ENCODE measurements at regions not wholly inside any gene's neighbourhood (a gene's known extent, or its start where the extent isn't known, plus 50 kb on each side); places are given as distances from the start of the nearest gene placed in this dataset.

- intact Hi-C loops (cut with DNase I; ENCODE audit: low total_unique reads) = no loop called here
Measured at GRCh38 chr7:117995850-117996650, 122.8 kb upstream of the CTTNBP2 start.

DNA sequence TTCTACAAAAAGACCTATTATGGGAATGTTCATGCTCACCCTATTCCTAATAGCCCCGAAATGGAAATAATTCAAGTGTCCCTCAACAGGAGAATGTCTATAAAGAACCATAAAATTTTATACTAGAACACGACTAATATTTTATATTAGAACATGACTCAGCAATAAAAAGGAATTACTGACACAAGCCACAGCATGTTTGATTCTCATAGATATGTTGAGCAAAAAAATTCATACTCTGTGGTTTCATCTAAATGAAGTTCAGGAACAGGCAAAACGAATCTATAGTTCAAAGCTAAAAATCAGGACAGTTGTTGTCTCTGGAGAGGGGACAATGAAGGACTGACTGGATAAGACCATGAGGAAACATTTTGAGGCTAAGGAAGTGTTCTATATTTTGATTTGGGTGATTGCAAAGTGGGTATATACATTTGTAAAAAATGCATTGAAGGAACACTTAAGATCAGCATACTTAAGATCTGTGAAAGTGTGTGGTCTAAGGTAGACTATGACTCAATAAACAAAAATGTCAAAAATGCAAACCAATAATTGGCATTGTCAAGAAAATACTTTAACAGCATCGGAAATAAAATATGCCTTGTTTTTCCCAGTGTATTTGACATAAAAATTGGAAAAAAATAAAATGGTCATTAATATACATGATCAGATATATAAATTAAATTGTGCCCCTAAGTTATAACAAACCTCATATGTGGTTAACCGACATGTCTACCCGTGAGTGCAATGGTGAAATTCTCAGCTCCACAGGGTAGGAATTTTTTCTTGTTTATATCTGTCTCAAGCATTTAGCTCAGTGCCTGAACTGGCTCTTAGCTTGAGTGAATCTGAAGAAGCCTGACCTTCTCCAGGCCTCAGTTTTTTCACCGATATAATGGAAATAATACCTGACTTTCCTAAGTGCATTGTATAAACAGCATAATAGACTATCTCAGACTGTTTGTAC, 124.9 kb upstream of the CTTNBP2 start:
- Histone ChIP-seq H3K4me1 (peaks cover 0 to 5% of the 10 kb centered on the region in 2 donors), H3K4me3 (no peak overlapping the region), H3K27me3 (no peaks in the 10 kb centered on the region), H3K36me3 (no peaks in the 10 kb centered on the region), H3K27ac (no peak overlapping the region), H3K9me3 (no peaks in the 10 kb centered on the region)
- intact Hi-C loops (cut with DNase I; ENCODE audit: low total_unique reads) = no loop called here
- no peak for TF ChIP-seq POLR2A (IDR thresholded peaks at IDR 0.05)
- TF ChIP-seq, protein P1, sequence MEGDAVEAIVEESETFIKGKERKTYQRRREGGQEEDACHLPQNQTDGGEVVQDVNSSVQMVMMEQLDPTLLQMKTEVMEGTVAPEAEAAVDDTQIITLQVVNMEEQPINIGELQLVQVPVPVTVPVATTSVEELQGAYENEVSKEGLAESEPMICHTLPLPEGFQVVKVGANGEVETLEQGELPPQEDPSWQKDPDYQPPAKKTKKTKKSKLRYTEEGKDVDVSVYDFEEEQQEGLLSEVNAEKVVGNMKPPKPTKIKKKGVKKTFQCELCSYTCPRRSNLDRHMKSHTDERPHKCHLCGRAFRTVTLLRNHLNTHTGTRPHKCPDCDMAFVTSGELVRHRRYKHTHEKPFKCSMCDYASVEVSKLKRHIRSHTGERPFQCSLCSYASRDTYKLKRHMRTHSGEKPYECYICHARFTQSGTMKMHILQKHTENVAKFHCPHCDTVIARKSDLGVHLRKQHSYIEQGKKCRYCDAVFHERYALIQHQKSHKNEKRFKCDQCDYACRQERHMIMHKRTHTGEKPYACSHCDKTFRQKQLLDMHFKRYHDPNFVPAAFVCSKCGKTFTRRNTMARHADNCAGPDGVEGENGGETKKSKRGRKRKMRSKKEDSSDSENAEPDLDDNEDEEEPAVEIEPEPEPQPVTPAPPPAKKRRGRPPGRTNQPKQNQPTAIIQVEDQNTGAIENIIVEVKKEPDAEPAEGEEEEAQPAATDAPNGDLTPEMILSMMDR (IDR thresholded peaks at IDR 0.05) = no peak
- no peak for DNase-seq

More at GRCh38 chr7:117995850-117996650, 122.8 kb upstream of the CTTNBP2 start:
- Histone ChIP-seq H3K27me3 (no peaks in the 10 kb centered on the region), H3K4me1 (peaks cover 0 to 5% of the 10 kb centered on the region in 2 donors), H3K4me3 (no peak overlapping the region), H3K9me3 (no peaks in the 10 kb centered on the region), H3K36me3 (no peaks in the 10 kb centered on the region), H3K27ac (no peak overlapping the region)
- DNase-seq = no peak
- no peak for TF ChIP-seq POLR2A (IDR thresholded peaks at IDR 0.05)
- TF ChIP-seq, protein P1 (IDR thresholded peaks at IDR 0.05) = no peak

GRCh38 chr7:118000480-118001202, 127.4 kb upstream of the CTTNBP2 start:
- intact Hi-C loops (cut with DNase I; ENCODE audit: low total_unique reads) = no loop called here
- Histone ChIP-seq H3K27ac (no peak overlapping the region), H3K4me1 (peaks cover 0 to 5% of the 10 kb centered on the region in 2 donors), H3K4me3 (no peak overlapping the region), H3K36me3 (no peaks in the 10 kb centered on the region), H3K27me3 (no peaks in the 10 kb centered on the region), H3K9me3 (no peaks in the 10 kb centered on the region)
- DNase-seq = no peak
- TF ChIP-seq POLR2A (IDR thresholded peaks at IDR 0.05) = no peak
- TF ChIP-seq, protein P1 (IDR thresholded peaks at IDR 0.05) = no peak

GRCh38 chr7:118003476-118003875, 130.2 kb upstream of the CTTNBP2 start:
- TF ChIP-seq, protein P1 (IDR thresholded peaks at IDR 0.05) = no peak
- TF ChIP-seq POLR2A (IDR thresholded peaks at IDR 0.05) = no peak
- Histone ChIP-seq H3K36me3 (no peaks in the 10 kb centered on the region), H3K27me3 (no peaks in the 10 kb centered on the region), H3K9me3 (no peaks in the 10 kb centered on the region), H3K4me3 (no peak overlapping the region), H3K27ac (no peak overlapping the region), H3K4me1 (peaks cover 0 to 5% of the 10 kb centered on the region in 2 donors)
- DNase-seq = no peak
- intact Hi-C loops (cut with DNase I; ENCODE audit: low total_unique reads) = no loop called here
